Testis (tissue), 2 donors: ENCODE measurements at regions not wholly inside any gene's neighbourhood (a gene's known extent, or its start where the extent isn't known, plus 50 kb on each side); places are given as distances from the start of the nearest gene placed in this dataset.
A peak's percentile ranks its signal among the peaks of the same experiment; 100 is the strongest.

Experiments
- DNase-seq: peaks from one replicate; pipeline ENCODE4 v3.0.0-alpha.2; 2019
- H3K27ac ChIP-seq, 2 donors: fragments of 200-600 bp; sonication (generic); one replicate each; pipeline ENCODE4 v1.5.1; 2019
- H3K27me3 ChIP-seq: fragments of 200-600 bp; sonication (generic); one replicate; pipeline ENCODE4 v1.5.1; 2019
- H3K36me3 ChIP-seq: fragments of 200-600 bp; sonication (generic); one replicate; pipeline ENCODE4 v1.5.1; 2017; ENCODE audit warnings: low read depth; ENCODE audit errors: missing control alignments
- H3K4me1 ChIP-seq: fragments of 200-600 bp; sonication (generic); one replicate; pipeline ENCODE4 v1.5.1; 2019
- H3K4me3 ChIP-seq, 2 donors: fragments of 200-600 bp; sonication (generic); one replicate each; pipeline ENCODE4 v1.5.1; 2017 to 2019
- H3K9me3 ChIP-seq: fragments of 200-600 bp; sonication (generic); one replicate; pipeline ENCODE4 v1.5.1; 2017
- CTCF ChIP-seq, 3 experiments: fragments of 450-650 bp in 2 of 3; fragments of 200-600 bp in 1 of 3; sonication (generic) in 1 of 3; IDR thresholded peaks; one replicate each; pipeline ENCODE4 v1.5.1; 2016 to 2019; ENCODE audit warnings: antibody characterized with exemption in 3 of 3, mild to moderate bottlenecking in 2 of 3, moderate library complexity in 1 of 3
- POLR2A ChIP-seq: fragments of 450-650 bp; IDR thresholded peaks from one replicate; pipeline ENCODE4 v1.6.1; 2017; ENCODE audit warnings: antibody characterized with exemption, mild to moderate bottlenecking, moderate library complexity
- WGBS, 2 donors: methylation state at CpG; one replicate each; pipeline ENCODE4 v1.1.5; 2018; 5-methylcytosine and 5-hydroxymethylcytosine counted together
- intact Hi-C: fragments of 100-400 bp; cut with DNase I; formaldehyde crosslinking; loops from one replicate; pipeline ENCODE4 v1.15.1; 2023; ENCODE audit warnings: low total_unique reads

- WGBS, 2 donors, result 98 to 100% methylated on average over 1 of the region's 1 CpG
- Histone ChIP-seq H3K27me3 (no peaks in the 10 kb centered on the region), H3K27ac (no peak overlapping the region), H3K4me3 (no peak overlapping the region), H3K36me3 (no peaks in the 10 kb centered on the region), H3K4me1 (peaks cover 9% of the 10 kb centered on the region), H3K9me3 (no peaks in the 10 kb centered on the region)
- no peak for DNase-seq
- intact Hi-C loops, result no loop called here
- TF ChIP-seq POLR2A (no peak), CTCF (IDR thresholded peaks at IDR 0.05) (no peak)
Observed at GRCh38 chr4:14047840-14048239, 420.3 kb upstream of the BOD1L1 start.

GRCh38 chr4:14049946-14050345 is 422.4 kb upstream of the BOD1L1 start:
- H3K36me3 ChIP-seq, result no peaks in the 10 kb centered on the region
- intact Hi-C loops, result no loop called here
- H3K4me1 ChIP-seq, result no peaks in the 10 kb centered on the region
- DNase-seq, result no peak
- no peak overlapping the region for H3K27ac ChIP-seq
- no peaks in the 10 kb centered on the region for H3K9me3 ChIP-seq
- TF ChIP-seq POLR2A, result no peak
- no peaks in the 10 kb centered on the region for H3K27me3 ChIP-seq
- H3K4me3 ChIP-seq, result no peak overlapping the region

GRCh38 chr4:14053291-14053690 is 425.8 kb upstream of the BOD1L1 start:
- Histone ChIP-seq H3K4me3 (no peak overlapping the region), H3K36me3 (no peaks in the 10 kb centered on the region), H3K27me3 (no peaks in the 10 kb centered on the region), H3K27ac (peak overlapping the region in 1 of 2 donors; percentile 18), H3K9me3 (no peaks in the 10 kb centered on the region), H3K4me1 (no peaks in the 10 kb centered on the region)
- intact Hi-C loops, result no loop called here
- 48 to 57% methylated on average over 1 of the region's 1 CpG for WGBS, 2 donors
- TF ChIP-seq CTCF (IDR thresholded peaks at IDR 0.05) (no peak), POLR2A (no peak)
- DNase-seq, result no peak

GRCh38 chr4:14054391-14054790 is 426.9 kb upstream of the BOD1L1 start:
- Histone ChIP-seq H3K4me1 (no peaks in the 10 kb centered on the region), H3K36me3 (no peaks in the 10 kb centered on the region), H3K4me3 (no peak overlapping the region), H3K27me3 (no peaks in the 10 kb centered on the region), H3K27ac (peak overlapping the region; percentile 18 to 30), H3K9me3 (no peaks in the 10 kb centered on the region)
- TF ChIP-seq CTCF (IDR thresholded peaks at IDR 0.05) (no peak), POLR2A (no peak)
- DNase-seq, result no peak
- 31 to 46% methylated on average over 1 of the region's 1 CpG for WGBS, 2 donors
- intact Hi-C loops, result no loop called here

- intact Hi-C loops, result no loop called here
- 62 to 69% methylated on average over 4 of the region's 4 CpGs for WGBS, 2 donors
- no peak overlapping the region for H3K27ac ChIP-seq
Observed at GRCh38 chr4:14059006-14059405, 431.5 kb upstream of the BOD1L1 start.

More at GRCh38 chr4:14059006-14059405, 431.5 kb upstream of the BOD1L1 start:
- no peak for DNase-seq
- H3K9me3 ChIP-seq, result no peaks in the 10 kb centered on the region
- H3K36me3 ChIP-seq, result no peaks in the 10 kb centered on the region
- TF ChIP-seq POLR2A (no peak), CTCF (IDR thresholded peaks at IDR 0.05) (no peak)
- H3K4me3 ChIP-seq, result no peak overlapping the region
- no peaks in the 10 kb centered on the region for H3K4me1 ChIP-seq
- no peaks in the 10 kb centered on the region for H3K27me3 ChIP-seq
